ENCODE measurements at regions not wholly inside any gene's neighbourhood (a gene's known extent, or its start where the extent isn't known, plus 50 kb on each side); places are given as distances from the start of the nearest gene placed in this dataset.

DNA sequence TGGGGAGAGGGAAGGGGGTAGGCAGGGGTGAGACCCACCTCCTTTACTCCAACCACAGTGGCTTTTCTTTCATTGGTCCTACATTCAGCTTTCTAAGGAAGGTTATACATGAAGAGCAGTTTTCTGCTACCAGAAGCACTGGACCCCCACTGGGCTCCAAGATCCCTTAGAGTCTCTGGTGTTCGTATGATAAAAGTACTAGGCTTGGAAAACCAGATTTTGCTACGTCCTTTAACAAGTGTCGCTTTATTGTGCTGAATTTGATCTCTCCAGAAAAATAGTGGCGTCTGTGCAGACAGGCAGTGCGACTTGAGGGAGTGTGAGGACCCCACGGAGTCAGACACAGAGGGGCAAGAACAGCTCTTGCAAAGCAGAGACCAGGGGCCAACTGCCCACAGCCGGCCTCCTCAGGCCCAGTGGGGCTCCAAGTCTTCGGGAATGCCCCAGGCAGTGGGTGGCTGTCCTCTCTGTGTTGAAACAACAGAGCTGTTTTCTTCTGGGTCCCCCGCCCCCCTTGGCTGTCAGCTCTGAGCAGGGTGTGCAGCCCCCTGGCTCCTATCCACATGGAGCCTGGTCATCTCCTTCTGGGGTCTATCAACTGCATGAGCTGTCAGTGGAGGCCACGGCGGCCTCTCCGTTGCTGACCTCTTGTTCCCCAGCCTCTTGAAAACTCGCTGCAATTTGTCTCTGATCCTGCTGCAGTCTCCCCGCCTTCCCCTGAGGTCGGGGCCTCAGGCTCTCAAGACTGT is 333.2 kb downstream of the RPS24 start:
- Histone ChIP-seq H3K4me1 (no peaks in the 10 kb centered on the region), H3K27ac (no peak overlapping the region), H3K27me3 (ENCODE audit: insufficient read depth in 3 of 3, low read length in 2 of 3) (no peaks in the 10 kb centered on the region), H3K4me3 (no peak overlapping the region), H3K9me3 (no peaks in the 10 kb centered on the region), H3K36me3 (ENCODE audit: insufficient read depth in 1 of 2, low read depth in 1 of 2) (no peaks in the 10 kb centered on the region)
- no peak for DNase-seq
- TF ChIP-seq, protein P1, sequence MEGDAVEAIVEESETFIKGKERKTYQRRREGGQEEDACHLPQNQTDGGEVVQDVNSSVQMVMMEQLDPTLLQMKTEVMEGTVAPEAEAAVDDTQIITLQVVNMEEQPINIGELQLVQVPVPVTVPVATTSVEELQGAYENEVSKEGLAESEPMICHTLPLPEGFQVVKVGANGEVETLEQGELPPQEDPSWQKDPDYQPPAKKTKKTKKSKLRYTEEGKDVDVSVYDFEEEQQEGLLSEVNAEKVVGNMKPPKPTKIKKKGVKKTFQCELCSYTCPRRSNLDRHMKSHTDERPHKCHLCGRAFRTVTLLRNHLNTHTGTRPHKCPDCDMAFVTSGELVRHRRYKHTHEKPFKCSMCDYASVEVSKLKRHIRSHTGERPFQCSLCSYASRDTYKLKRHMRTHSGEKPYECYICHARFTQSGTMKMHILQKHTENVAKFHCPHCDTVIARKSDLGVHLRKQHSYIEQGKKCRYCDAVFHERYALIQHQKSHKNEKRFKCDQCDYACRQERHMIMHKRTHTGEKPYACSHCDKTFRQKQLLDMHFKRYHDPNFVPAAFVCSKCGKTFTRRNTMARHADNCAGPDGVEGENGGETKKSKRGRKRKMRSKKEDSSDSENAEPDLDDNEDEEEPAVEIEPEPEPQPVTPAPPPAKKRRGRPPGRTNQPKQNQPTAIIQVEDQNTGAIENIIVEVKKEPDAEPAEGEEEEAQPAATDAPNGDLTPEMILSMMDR (IDR thresholded peaks at IDR 0.05) = no peak
- intact Hi-C loops (cut with DNase I) = no loop called here
- ATAC-seq = no peak
- 87 to 89% (median 88%) methylated on average over 15 of the region's 15 CpGs for WGBS, 3 donors

DNA sequence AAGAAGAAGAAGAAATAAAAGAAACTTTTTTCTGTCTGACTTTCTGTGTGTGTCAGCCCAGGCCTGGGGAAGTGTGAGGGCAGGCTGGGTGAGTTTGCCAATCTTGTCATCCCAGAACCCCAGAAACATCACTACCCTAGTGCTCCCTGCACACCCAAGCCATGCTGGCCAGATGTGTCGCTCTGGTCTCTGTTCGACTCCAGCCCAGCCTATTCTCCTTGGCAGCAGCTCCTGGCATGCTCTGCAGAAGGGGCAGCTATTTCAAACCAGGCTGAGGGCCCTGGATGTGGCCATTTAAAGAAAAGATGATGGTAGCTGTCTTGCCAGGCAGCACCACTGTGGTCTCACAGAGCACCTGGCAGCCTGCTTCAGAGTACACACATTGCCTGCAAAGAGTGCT is 334.1 kb downstream of the RPS24 start:
- H3K4me1 ChIP-seq = no peaks in the 10 kb centered on the region
- intact Hi-C loops (cut with DNase I) = no loop called here
- H3K4me3 ChIP-seq = no peak overlapping the region
- H3K36me3 ChIP-seq (ENCODE audit: insufficient read depth in 1 of 2, low read depth in 1 of 2) = no peaks in the 10 kb centered on the region
- TF ChIP-seq, protein P1 (IDR thresholded peaks at IDR 0.05) = no peak
- WGBS, 3 donors = 44 to 57% (median 47%) methylated on average over 2 of the region's 2 CpGs
- ATAC-seq (no peak), DNase-seq (no peak)
- H3K27ac ChIP-seq = no peak overlapping the region
- no peaks in the 10 kb centered on the region for H3K27me3 ChIP-seq (ENCODE audit: insufficient read depth in 3 of 3, low read length in 2 of 3)
- no peaks in the 10 kb centered on the region for H3K9me3 ChIP-seq

DNA sequence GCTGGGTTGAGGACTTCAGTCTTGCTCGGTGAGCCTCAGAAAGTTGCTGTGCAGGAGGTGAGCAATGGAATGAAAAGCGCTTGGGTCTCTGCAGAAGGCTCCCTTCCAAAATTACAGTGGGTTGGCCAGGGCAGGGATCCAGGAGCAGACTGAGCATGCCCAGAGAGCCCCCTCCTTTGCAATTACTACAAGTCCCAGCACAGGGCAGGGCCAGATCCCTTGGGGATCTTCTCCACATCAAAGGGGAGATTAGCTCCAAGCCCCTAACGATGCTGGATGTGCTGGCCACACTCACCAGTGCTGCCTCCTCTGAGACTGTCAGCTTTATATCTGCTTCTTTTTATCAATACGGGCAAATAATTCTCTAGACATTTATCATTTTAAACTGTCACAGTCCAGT is 337.5 kb downstream of the RPS24 start:
- no peak for ATAC-seq
- 47 to 66% (median 63%) methylated on average over 4 of the region's 4 CpGs for WGBS, 3 donors

DNA sequence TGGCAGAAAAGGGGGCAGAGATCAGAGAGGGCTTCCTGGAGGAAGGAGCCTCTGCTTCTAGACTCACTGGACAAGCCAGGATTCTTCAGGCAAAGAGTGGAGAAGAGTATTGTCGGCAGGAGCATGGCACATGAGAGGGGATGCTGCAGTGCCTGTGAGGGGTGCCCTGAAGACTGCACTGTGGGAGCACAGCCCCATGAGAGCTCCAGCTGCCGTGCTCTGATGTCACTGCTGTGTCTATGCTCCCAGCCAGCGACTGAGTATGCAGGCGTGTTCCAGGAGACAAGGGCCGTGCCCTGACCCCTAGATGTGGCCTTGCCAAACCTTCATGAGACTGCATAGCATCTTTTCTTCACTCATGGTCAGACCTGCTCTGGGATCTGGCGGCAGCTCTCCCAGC is 339.1 kb downstream of the RPS24 start:
- Histone ChIP-seq H3K27ac (no peak overlapping the region), H3K36me3 (ENCODE audit: insufficient read depth in 1 of 2, low read depth in 1 of 2) (no peaks in the 10 kb centered on the region), H3K4me1 (no peaks in the 10 kb centered on the region), H3K9me3 (no peaks in the 10 kb centered on the region), H3K4me3 (no peak overlapping the region), H3K27me3 (ENCODE audit: insufficient read depth in 3 of 3, low read length in 2 of 3) (no peaks in the 10 kb centered on the region)
- TF ChIP-seq, protein P1 (IDR thresholded peaks at IDR 0.05) = no peak
- DNase-seq = no peak
- 79 to 89% (median 82%) methylated on average over 6 of the region's 6 CpGs for WGBS, 3 donors
- ATAC-seq = no peak
- intact Hi-C loops (cut with DNase I) = no loop called here

More for the DNA sequence above, 337.5 kb downstream of the RPS24 start:
- Histone ChIP-seq H3K9me3 (no peaks in the 10 kb centered on the region), H3K27me3 (ENCODE audit: insufficient read depth in 3 of 3, low read length in 2 of 3) (no peaks in the 10 kb centered on the region), H3K4me3 (no peak overlapping the region), H3K4me1 (no peaks in the 10 kb centered on the region), H3K27ac (no peak overlapping the region), H3K36me3 (ENCODE audit: insufficient read depth in 1 of 2, low read depth in 1 of 2) (no peaks in the 10 kb centered on the region)
- TF ChIP-seq, protein P1 (IDR thresholded peaks at IDR 0.05) = no peak
- intact Hi-C loops (cut with DNase I) = no loop called here
- no peak for DNase-seq
